SK-N-SH treated with all-trans-retinoic acid at 6 μM for 48 hours (cell line): ENCODE measurements at regions not wholly inside any gene's neighbourhood (a gene's known extent, or its start where the extent isn't known, plus 50 kb on each side); places are given as distances from the start of the nearest gene placed in this dataset.

Experiments
- ATAC-seq: fragments of 200-7000 bp; cut with Tn5 transposase; 3 replicates; pipeline ENCODE4 v1.9.1; 2020; ENCODE audit warnings: mild to moderate bottlenecking, moderate library complexity
- ARNTL ChIP-seq: fragments of 450-650 bp; formaldehyde crosslinking; IDR thresholded peaks from 2 replicates; pipeline ENCODE4 v1.5.0; 2020; ENCODE audit warnings: low read depth, mild to moderate bottlenecking, moderate library complexity, borderline replicate concordance
- BACH2 ChIP-seq: fragments of 250-450 bp; sonication (Bioruptor Pico); IDR thresholded peaks from 2 replicates; pipeline ENCODE4 v1.9.0; 2021; ENCODE audit warnings: mild to moderate bottlenecking, borderline replicate concordance
- CSDC2 ChIP-seq: fragments of 250-450 bp; sonication (Bioruptor Pico); IDR thresholded peaks from 2 replicates; pipeline ENCODE4 v1.5.0; 2020; ENCODE audit warnings: mild to moderate bottlenecking, moderate library complexity
- ESRRG ChIP-seq: fragments of 250-450 bp; sonication (Bioruptor Pico); IDR thresholded peaks from 2 replicates; pipeline ENCODE4 v1.6.1; 2021; ENCODE audit warnings: mild to moderate bottlenecking
- GLIS3 ChIP-seq: fragments of 250-450 bp; sonication (Bioruptor Pico); IDR thresholded peaks from 2 replicates; pipeline ENCODE4 v1.5.0; 2020; ENCODE audit warnings: mild to moderate bottlenecking, moderate library complexity
- ISL1 ChIP-seq: fragments of 250-450 bp; sonication (Bioruptor Pico); IDR thresholded peaks from 2 replicates; pipeline ENCODE4 v2.1.2; 2022; ENCODE audit warnings: mild to moderate bottlenecking, moderate library complexity
- OSR1 ChIP-seq: fragments of 250-450 bp; sonication (Bioruptor Pico); IDR thresholded peaks from 2 replicates; pipeline ENCODE4 v1.8.0; 2022; ENCODE audit warnings: moderate library complexity, mild to moderate bottlenecking, inconsistent platforms
- PATZ1 ChIP-seq: fragments of 250-450 bp; sonication (Bioruptor Pico); IDR thresholded peaks from 2 replicates; pipeline ENCODE4 v1.8.0; 2020; ENCODE audit warnings: mild to moderate bottlenecking, moderate library complexity, borderline replicate concordance
- POU6F1 ChIP-seq: fragments of 250-450 bp; sonication (Bioruptor Pico); IDR thresholded peaks from 2 replicates; pipeline ENCODE4 v1.8.0; 2021; ENCODE audit warnings: low read depth, mild to moderate bottlenecking, moderate library complexity, borderline replicate concordance
- PPARA ChIP-seq: fragments of 250-450 bp; sonication (Bioruptor Pico); IDR thresholded peaks from 2 replicates; pipeline ENCODE4 v1.5.0; 2020; ENCODE audit warnings: mild to moderate bottlenecking, borderline replicate concordance
- RARB ChIP-seq: fragments of 250-450 bp; sonication (Bioruptor Pico); IDR thresholded peaks from 2 replicates; pipeline ENCODE4 v1.8.0; 2021; ENCODE audit warnings: mild to moderate bottlenecking, moderate library complexity
- SNAI2 ChIP-seq: fragments of 250-450 bp; sonication (Bioruptor Pico); IDR thresholded peaks from 2 replicates; pipeline ENCODE4 v1.5.0; 2020; ENCODE audit warnings: mild to moderate bottlenecking, moderate library complexity
- TCF4 ChIP-seq: fragments of 250-450 bp; sonication (Bioruptor Pico); IDR thresholded peaks from 2 replicates; pipeline ENCODE4 v1.8.0; 2021; ENCODE audit warnings: mild to moderate bottlenecking, moderate library complexity, borderline replicate concordance
- TOX ChIP-seq: fragments of 250-450 bp; sonication (Bioruptor Pico); IDR thresholded peaks from 2 replicates; pipeline ENCODE4 v1.8.0; 2021; ENCODE audit warnings: mild to moderate bottlenecking, moderate library complexity, borderline replicate concordance
- ZC3H10 ChIP-seq: fragments of 250-450 bp; sonication (Bioruptor Pico); IDR thresholded peaks from 2 replicates; pipeline ENCODE4 v1.5.1; 2021; ENCODE audit warnings: mild to moderate bottlenecking, moderate library complexity
- ZFP3 ChIP-seq: fragments of 250-450 bp; sonication (Bioruptor Pico); IDR thresholded peaks from 2 replicates; pipeline ENCODE4 v1.5.0; 2020; ENCODE audit warnings: mild to moderate bottlenecking, moderate library complexity
- ZFP30 ChIP-seq: fragments of 450-650 bp; formaldehyde crosslinking; IDR thresholded peaks from 2 replicates; pipeline ENCODE4 v1.5.0; 2022; ENCODE audit warnings: mild to moderate bottlenecking, moderate library complexity
- ZNF565 ChIP-seq: fragments of 450-650 bp; formaldehyde crosslinking; conservative IDR thresholded peaks from 2 replicates; pipeline ENCODE4 v1.5.0; 2020; ENCODE audit warnings: low read depth, mild to moderate bottlenecking, moderate library complexity
- ZNF70 ChIP-seq: fragments of 450-650 bp; formaldehyde crosslinking; IDR thresholded peaks from 2 replicates; pipeline ENCODE4 v1.5.0; 2020; ENCODE audit warnings: mild to moderate bottlenecking, moderate library complexity
- ZNF8 ChIP-seq: fragments of 450-650 bp; formaldehyde crosslinking; IDR thresholded peaks from 2 replicates; pipeline ENCODE4 v1.5.0; 2020; ENCODE audit warnings: mild to moderate bottlenecking, moderate library complexity
- TF ChIP-seq, protein P1 (sequence below): fragments of 250-450 bp; sonication (Bioruptor Pico); IDR thresholded peaks from 2 replicates; pipeline ENCODE4 v1.5.0; 2020; ENCODE audit warnings: mild to moderate bottlenecking, moderate library complexity
- TF ChIP-seq, protein P2 (sequence below): fragments of 250-450 bp; sonication (Bioruptor Pico); IDR thresholded peaks from 2 replicates; pipeline ENCODE4 v1.5.1; 2021; ENCODE audit warnings: mild to moderate bottlenecking, moderate library complexity
- TF ChIP-seq, protein P3 (sequence below): fragments of 250-450 bp; sonication (Bioruptor Pico); IDR thresholded peaks from 2 replicates; pipeline ENCODE4 v1.5.1; 2020; ENCODE audit warnings: low read depth, mild to moderate bottlenecking, moderate library complexity

GRCh38 chr18:45328811-45329210 is 286.5 kb upstream of the SLC14A2 start:
- ATAC-seq = no peak
- TF ChIP-seq CSDC2 (CRISPR knock-in tag) (no peak), TCF4 (CRISPR knock-in tag) (no peak), ZNF8 (no peak), BACH2 (CRISPR knock-in tag) (no peak), RARB (CRISPR knock-in tag) (no peak), ISL1 (CRISPR knock-in tag) (no peak), SNAI2 (no peak), ZNF565 (no peak), ZNF70 (CRISPR knock-in tag) (no peak), OSR1 (CRISPR knock-in tag) (no peak), POU6F1 (CRISPR knock-in tag) (no peak), ARNTL (CRISPR knock-in tag) (no peak), ZFP3 (CRISPR knock-in tag) (no peak), ZFP30 (no peak)
- TF ChIP-seq, protein P1, sequence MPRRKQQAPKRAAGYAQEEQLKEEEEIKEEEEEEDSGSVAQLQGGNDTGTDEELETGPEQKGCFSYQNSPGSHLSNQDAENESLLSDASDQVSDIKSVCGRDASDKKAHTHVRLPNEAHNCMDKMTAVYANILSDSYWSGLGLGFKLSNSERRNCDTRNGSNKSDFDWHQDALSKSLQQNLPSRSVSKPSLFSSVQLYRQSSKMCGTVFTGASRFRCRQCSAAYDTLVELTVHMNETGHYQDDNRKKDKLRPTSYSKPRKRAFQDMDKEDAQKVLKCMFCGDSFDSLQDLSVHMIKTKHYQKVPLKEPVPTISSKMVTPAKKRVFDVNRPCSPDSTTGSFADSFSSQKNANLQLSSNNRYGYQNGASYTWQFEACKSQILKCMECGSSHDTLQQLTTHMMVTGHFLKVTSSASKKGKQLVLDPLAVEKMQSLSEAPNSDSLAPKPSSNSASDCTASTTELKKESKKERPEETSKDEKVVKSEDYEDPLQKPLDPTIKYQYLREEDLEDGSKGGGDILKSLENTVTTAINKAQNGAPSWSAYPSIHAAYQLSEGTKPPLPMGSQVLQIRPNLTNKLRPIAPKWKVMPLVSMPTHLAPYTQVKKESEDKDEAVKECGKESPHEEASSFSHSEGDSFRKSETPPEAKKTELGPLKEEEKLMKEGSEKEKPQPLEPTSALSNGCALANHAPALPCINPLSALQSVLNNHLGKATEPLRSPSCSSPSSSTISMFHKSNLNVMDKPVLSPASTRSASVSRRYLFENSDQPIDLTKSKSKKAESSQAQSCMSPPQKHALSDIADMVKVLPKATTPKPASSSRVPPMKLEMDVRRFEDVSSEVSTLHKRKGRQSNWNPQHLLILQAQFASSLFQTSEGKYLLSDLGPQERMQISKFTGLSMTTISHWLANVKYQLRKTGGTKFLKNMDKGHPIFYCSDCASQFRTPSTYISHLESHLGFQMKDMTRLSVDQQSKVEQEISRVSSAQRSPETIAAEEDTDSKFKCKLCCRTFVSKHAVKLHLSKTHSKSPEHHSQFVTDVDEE (CRISPR knock-in tag) = no peak
- TF ChIP-seq, protein P2, sequence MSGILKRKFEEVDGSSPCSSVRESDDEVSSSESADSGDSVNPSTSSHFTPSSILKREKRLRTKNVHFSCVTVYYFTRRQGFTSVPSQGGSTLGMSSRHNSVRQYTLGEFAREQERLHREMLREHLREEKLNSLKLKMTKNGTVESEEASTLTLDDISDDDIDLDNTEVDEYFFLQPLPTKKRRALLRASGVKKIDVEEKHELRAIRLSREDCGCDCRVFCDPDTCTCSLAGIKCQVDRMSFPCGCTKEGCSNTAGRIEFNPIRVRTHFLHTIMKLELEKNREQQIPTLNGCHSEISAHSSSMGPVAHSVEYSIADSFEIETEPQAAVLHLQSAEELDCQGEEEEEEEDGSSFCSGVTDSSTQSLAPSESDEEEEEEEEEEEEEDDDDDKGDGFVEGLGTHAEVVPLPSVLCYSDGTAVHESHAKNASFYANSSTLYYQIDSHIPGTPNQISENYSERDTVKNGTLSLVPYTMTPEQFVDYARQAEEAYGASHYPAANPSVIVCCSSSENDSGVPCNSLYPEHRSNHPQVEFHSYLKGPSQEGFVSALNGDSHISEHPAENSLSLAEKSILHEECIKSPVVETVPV (CRISPR knock-in tag) = no peak

DNA sequence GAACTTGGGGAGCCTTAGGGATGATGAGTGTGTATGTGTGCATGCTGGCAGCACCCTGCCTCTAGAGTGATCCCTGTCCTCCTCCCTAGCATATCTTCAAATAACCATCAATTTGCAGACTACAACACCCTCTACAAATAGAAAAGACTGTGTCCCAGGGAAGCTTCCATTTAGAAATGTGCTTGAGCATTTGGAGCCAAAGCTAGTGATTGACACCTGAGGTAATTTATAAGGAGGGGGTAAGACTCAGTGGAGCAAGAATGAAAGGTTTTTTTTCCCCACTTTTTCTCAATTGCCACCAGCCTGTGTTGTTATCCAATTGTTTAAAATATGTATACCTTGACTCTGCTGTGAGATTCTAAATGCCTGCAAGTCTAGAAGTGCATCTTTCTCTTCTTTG is 286.0 kb upstream of the SLC14A2 start:
- ATAC-seq = no peak

More for the DNA sequence above, 286.0 kb upstream of the SLC14A2 start:
- TF ChIP-seq POU6F1 (CRISPR knock-in tag) (no peak), ISL1 (CRISPR knock-in tag) (no peak), PATZ1 (CRISPR knock-in tag) (no peak), TOX (CRISPR knock-in tag) (no peak), PPARA (CRISPR knock-in tag) (no peak), SNAI2 (no peak), ZFP3 (CRISPR knock-in tag) (no peak), ESRRG (no peak), GLIS3 (CRISPR knock-in tag) (no peak), CSDC2 (CRISPR knock-in tag) (no peak), TCF4 (CRISPR knock-in tag) (no peak), ZNF565 (no peak), OSR1 (CRISPR knock-in tag) (no peak), BACH2 (CRISPR knock-in tag) (no peak), ARNTL (CRISPR knock-in tag) (no peak), ZC3H10 (no peak), RARB (CRISPR knock-in tag) (no peak)
- TF ChIP-seq, protein P3, sequence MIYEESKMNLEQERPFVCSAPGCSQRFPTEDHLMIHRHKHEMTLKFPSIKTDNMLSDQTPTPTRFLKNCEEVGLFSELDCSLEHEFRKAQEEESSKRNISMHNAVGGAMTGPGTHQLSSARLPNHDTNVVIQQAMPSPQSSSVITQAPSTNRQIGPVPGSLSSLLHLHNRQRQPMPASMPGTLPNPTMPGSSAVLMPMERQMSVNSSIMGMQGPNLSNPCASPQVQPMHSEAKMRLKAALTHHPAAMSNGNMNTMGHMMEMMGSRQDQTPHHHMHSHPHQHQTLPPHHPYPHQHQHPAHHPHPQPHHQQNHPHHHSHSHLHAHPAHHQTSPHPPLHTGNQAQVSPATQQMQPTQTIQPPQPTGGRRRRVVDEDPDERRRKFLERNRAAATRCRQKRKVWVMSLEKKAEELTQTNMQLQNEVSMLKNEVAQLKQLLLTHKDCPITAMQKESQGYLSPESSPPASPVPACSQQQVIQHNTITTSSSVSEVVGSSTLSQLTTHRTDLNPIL (CRISPR knock-in tag) = no peak
- TF ChIP-seq, protein P2 (CRISPR knock-in tag) = no peak
